Non-pigmented ciliary epithelial cell (primary cell): ENCODE measurements at regions not wholly inside any gene's neighbourhood (a gene's known extent, or its start where the extent isn't known, plus 50 kb on each side); places are given as distances from the start of the nearest gene placed in this dataset.
"Not testable (repeated sequence)": the region's sequence is repeated elsewhere in the genome, so short reads cannot be mapped to it uniquely, and the experiment has no call there.

Source experiments
- DNase-seq: peaks from one replicate; pipeline ENCODE4 v3.0.0-alpha.2; 2010; ENCODE audit warnings: low read depth

- no peak for DNase-seq
Observed at GRCh38 chr4:174069848-174070330, 213.6 kb downstream of the FBXO8 start.

GRCh38 chr4:174066611-174067205 lies 216.8 kb downstream of the FBXO8 start:
- DNase-seq, result no peak

- no peak for DNase-seq
Observed at GRCh38 chr4:174062831-174063230, 220.6 kb downstream of the FBXO8 start.

- DNase-seq, result no peak
Observed at GRCh38 chr4:174061026-174061425, 222.4 kb downstream of the FBXO8 start.

- DNase-seq, result no peak
Observed at GRCh38 chr4:174058846-174059245, 224.6 kb downstream of the FBXO8 start.

- no peak for DNase-seq
Observed at GRCh38 chr4:174056959-174057358, 226.5 kb downstream of the FBXO8 start.

- DNase-seq, result no peak
Observed at GRCh38 chr4:174055344-174055743, 228.1 kb downstream of the FBXO8 start.

- DNase-seq, result no peak
Observed at GRCh38 chr4:174053895-174054294, 229.6 kb downstream of the FBXO8 start.

- DNase-seq, result no peak
Observed at GRCh38 chr4:174047363-174047762, 236.1 kb downstream of the FBXO8 start.

GRCh38 chr4:174045829-174046228 lies 237.6 kb downstream of the FBXO8 start:
- DNase-seq, result not testable (repeated sequence)

- DNase-seq, result no peak
Observed at GRCh38 chr4:174045381-174045780, 238.1 kb downstream of the FBXO8 start.

GRCh38 chr4:174041555-174042105 lies 241.8 kb downstream of the FBXO8 start:
- DNase-seq, result no peak

- DNase-seq, result no peak
Observed at GRCh38 chr4:174040287-174040686, 243.2 kb downstream of the FBXO8 start.

GRCh38 chr4:174038481-174038880 lies 245.0 kb downstream of the FBXO8 start:
- DNase-seq, result no peak

GRCh38 chr4:174037631-174038030 lies 245.8 kb downstream of the FBXO8 start:
- DNase-seq, result no peak

GRCh38 chr4:174037049-174037448 lies 246.4 kb downstream of the FBXO8 start:
- DNase-seq, result no peak

- DNase-seq, result no peak
Observed at GRCh38 chr4:174036576-174036975, 246.9 kb downstream of the FBXO8 start.

GRCh38 chr4:174036111-174036510 lies 247.4 kb downstream of the FBXO8 start:
- no peak for DNase-seq

GRCh38 chr4:174023641-174024040 lies 259.8 kb downstream of the FBXO8 start:
- peak; percentile 2 for DNase-seq

- DNase-seq, result no peak
Observed at GRCh38 chr4:174018236-174018635, 265.2 kb downstream of the FBXO8 start.

GRCh38 chr4:174016251-174016650 lies 267.2 kb downstream of the FBXO8 start:
- no peak for DNase-seq

- no peak for DNase-seq
Observed at GRCh38 chr4:174012886-174013259, 270.6 kb downstream of the FBXO8 start.

- DNase-seq, result no peak
Observed at GRCh38 chr4:174012135-174012885, 271.2 kb downstream of the FBXO8 start.
